Spleen (tissue), 7 donors: ENCODE measurements at regions not wholly inside any gene's neighbourhood (a gene's known extent, or its start where the extent isn't known, plus 50 kb on each side); places are given as distances from the start of the nearest gene placed in this dataset.

ENCODE experiments used
- CTCF ChIP-seq, 11 experiments: fragments of 200-600 bp in 7 of 11; fragments of 450-650 bp in 4 of 11; sonication (generic) in 4 of 11; IDR thresholded peaks in 8 of 11; conservative IDR thresholded peaks in 3 of 11; 1 replicate in 7 of 11; 2 replicates in 4 of 11; pipeline versions ENCODE4 v1.4.0 to v1.8.0; 2016 to 2021; ENCODE audit warnings: antibody characterized with exemption in 11 of 11, inconsistent platforms in 4 of 11, mild to moderate bottlenecking in 1 of 11
- POLR2A ChIP-seq, 3 donors: fragments of 450-650 bp; IDR thresholded peaks; one replicate each; pipeline ENCODE4 v1.5.1; 2017; ENCODE audit warnings: antibody characterized with exemption in 3 of 3, mild to moderate bottlenecking in 1 of 3
- donor health status: DM: no; HTN: no; CAD: no; lungs with moderate emphysema.
- donor health status: DM: no; HTN: no; CAD: no.
- donor health status: DM: no; HTN: no; CAD: no.

GRCh38 chr14:77986773-77987172 lies 183.4 kb upstream of the NRXN3 start:
- no peak for TF ChIP-seq CTCF (IDR thresholded peaks at IDR 0.05 in 8 of 11, conservative IDR thresholded peaks at IDR 0.05 in 3 of 11)
- TF ChIP-seq POLR2A (IDR thresholded peaks at IDR 0.05) = no peak
